ENCODE measurements at regions not wholly inside any gene's neighbourhood (a gene's known extent, or its start where the extent isn't known, plus 50 kb on each side); places are given as distances from the start of the nearest gene placed in this dataset.

GRCh38 chr6:140062043-140063020 is 687.9 kb upstream of the CITED2 start:
- DNase-seq = no peak

GRCh38 chr6:140061110-140062042 is 686.9 kb upstream of the CITED2 start:
- DNase-seq = no peak

DNA sequence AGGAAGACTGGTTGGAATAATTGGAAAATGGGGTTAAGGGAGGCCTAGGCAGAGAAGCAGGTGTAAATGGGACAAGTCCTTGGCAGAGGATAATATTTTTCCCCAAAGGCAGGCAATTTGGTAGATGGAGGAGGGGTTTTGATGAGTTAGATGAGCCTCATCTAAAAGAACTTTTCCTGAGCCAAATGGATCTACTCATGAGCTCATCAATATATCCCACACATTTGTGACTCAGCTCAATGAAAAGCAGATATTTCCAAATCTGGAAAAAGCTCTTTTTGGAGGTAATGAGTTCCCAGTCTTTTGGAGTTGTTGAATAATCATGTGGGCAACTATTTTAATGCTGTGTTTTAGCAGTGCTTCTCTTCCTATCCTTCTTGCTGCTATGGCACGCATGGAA is 685.5 kb upstream of the CITED2 start:
- no peak for DNase-seq

DNA sequence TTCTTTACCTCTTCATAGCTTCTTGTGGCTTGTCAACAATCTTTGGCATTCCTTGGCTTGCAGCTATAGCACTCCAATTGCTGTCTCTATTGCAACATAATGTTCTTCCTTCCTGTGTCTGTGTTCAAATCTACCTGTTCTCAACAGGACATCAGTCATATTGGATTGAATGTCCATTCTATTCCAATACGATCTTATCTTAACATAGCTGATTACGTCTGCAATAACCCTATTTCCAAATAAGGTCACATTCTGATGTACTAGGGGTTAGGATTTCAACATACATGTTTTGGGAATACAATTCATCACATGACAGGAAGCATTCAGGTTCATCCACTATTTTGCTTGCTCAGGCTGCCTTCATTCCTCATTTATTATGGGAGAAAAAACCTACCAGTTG is 684.4 kb upstream of the CITED2 start:
- DNase-seq = no peak

- no peak for DNase-seq
Measured at GRCh38 chr6:140052736-140053729, 678.6 kb upstream of the CITED2 start.

- no peak for DNase-seq
Measured at GRCh38 chr6:140051521-140052512, 677.4 kb upstream of the CITED2 start.

GRCh38 chr6:140050101-140050995 is 675.9 kb upstream of the CITED2 start:
- DNase-seq = no peak

GRCh38 chr6:140049251-140049650 is 674.8 kb upstream of the CITED2 start:
- no peak for DNase-seq

GRCh38 chr6:140048202-140048790 is 673.8 kb upstream of the CITED2 start:
- DNase-seq = no peak

- DNase-seq = no peak
Measured at GRCh38 chr6:140047321-140047720, 672.9 kb upstream of the CITED2 start.

- DNase-seq = no peak
Measured at GRCh38 chr6:140046016-140046632, 671.7 kb upstream of the CITED2 start.

DNA sequence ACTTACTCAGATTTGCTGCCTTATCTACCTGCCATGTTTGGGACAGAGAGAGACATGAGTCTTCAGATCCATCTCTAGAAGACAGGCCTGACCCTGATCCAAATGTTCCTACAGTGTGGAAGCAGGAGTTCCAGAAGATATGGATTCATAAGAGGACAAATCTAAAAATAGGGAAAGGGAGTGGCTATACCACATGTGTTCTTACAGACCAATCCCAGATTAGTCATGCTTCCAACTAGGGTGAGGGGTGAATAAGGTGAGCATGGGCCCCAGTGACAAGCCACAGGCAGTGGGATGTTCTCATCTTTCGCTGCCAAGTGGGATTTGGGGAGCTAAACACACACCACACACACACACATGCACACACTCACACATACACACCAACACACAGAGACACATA is 670.7 kb upstream of the CITED2 start:
- no peak for DNase-seq

DNA sequence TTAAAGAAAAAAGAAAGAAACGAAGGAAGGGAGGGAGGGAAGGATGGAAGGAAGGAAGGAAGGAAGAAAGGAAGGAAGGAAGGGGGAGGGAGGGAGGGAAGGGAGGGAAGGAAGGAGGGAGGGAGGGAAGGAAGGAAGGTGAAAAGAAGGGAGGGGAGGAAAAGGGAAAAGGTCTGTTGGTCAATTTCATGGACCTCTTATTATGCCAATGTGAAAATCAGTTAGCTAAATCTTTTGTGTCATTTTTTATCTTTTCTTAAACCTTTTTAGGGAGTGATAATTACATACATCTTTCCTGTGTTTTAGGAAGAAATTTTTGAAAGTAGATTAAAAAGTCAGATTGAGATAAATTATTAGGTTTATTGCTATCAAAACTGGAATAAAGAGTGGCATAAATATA is 670.2 kb upstream of the CITED2 start:
- DNase-seq = no peak

DNA sequence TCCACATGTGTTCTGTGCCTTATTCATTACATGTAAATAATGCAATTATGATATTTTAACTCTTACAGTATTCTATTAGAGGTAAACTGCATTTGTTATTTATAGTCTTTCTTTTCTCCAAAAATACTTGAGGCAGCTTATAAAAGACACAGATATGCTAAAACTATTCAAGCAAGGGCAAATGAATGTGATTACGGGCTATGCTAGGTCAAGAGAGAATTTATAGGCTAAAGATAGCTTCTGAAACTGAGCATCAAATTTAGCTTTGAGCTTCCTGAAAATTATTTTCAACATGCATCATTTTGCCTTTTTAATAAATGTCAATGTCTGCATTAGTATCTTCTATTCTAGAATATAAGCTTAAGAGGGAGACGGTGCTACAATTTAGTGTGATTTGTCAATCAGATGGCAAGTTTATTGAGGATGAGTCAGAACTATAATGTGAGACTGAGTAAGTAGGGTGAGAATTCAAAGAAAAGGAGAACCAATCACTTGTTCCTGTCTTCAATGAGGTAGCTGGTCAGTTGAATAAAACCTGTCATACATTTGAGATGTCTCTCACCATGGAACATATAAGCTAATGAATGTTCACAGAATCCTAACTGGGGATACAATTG is 669.4 kb upstream of the CITED2 start:
- no peak for DNase-seq

- no peak for DNase-seq
Measured at GRCh38 chr6:140043357-140043756, 668.9 kb upstream of the CITED2 start.

- no peak for DNase-seq
Measured at GRCh38 chr6:140041571-140042332, 667.3 kb upstream of the CITED2 start.

DNA sequence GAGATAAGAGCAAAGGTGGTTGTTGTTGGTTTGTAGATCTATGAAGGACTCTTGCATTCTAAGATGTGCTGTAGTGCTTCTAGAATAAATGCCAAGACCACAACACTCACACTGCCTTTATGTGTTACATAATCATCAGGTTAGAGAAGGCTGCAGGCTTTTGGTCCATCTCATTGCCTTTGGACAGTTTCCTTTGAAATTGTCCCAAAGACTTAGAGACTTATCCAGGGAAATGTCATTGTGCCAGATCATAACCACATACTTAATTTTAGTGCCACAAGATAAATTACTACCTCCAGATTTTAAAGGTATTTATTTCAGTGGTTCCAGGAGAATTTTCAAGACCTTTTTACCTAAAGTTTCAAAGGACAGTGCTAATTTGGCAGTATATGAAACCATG is 666.6 kb upstream of the CITED2 start:
- DNase-seq = no peak

DNA sequence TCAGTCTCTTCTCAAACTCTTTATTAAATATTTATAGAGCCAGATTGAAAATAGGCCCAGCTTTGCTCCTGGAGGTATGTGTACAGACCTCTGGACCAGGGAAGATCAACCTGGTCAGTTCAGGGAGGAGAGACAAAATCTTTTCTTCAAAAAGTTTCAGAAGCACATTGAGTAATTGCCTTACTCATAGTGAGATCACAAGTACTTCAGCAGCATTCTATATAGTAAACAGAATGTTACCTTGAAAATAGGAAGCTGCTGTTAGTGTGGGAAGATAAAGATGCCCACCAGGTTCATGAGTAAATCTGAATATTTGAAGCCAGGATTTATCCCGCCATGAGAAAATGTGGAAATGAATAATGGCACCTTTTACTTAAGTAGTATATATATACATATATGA is 665.9 kb upstream of the CITED2 start:
- no peak for DNase-seq
